Mesothelial cell of epicardium (in vitro differentiated cells): ENCODE measurements at regions not wholly inside any gene's neighbourhood (a gene's known extent, or its start where the extent isn't known, plus 50 kb on each side); places are given as distances from the start of the nearest gene placed in this dataset.

Source experiments
- DNase-seq, 2 experiments: peaks; one replicate each; pipeline ENCODE4 v3.0.0; 2021; ENCODE audit warnings: low spot score in 2 of 2; ENCODE audit not compliant: unreplicated experiment in 2 of 2
- H3K27ac Mint-ChIP-seq: 2 replicates; pipeline ENCODE4 v1.8.0; 2021; ENCODE audit warnings: mixed read lengths
- H3K27me3 Mint-ChIP-seq: 2 replicates; pipeline ENCODE4 v1.8.0; 2021; ENCODE audit warnings: low read depth, mixed read lengths
- H3K36me3 Mint-ChIP-seq: 2 replicates; pipeline ENCODE4 v1.8.0; 2021; ENCODE audit warnings: mixed read lengths
- H3K4me1 Mint-ChIP-seq: 2 replicates; pipeline ENCODE4 v1.8.0; 2021; ENCODE audit warnings: mixed read lengths
- H3K4me3 Mint-ChIP-seq: 2 replicates; pipeline ENCODE4 v1.8.0; 2021; ENCODE audit warnings: mild to moderate bottlenecking, moderate library complexity, mixed read lengths
- H3K9me3 Mint-ChIP-seq: 2 replicates; pipeline ENCODE4 v1.8.0; 2021; ENCODE audit warnings: mixed read lengths
- CTCF ChIP-seq: fragments of 200-600 bp; sonication (generic); IDR thresholded peaks from one replicate; pipeline ENCODE4 v1.5.0; 2021; ENCODE audit warnings: antibody characterized with exemption; ENCODE audit not compliant: unreplicated experiment

GRCh38 chr6:164101859-164102258 lies 687.3 kb downstream of the QKI start:
- Mint-ChIP-seq H3K4me3 (no peak overlapping the region), H3K36me3 (no peaks in the 10 kb centered on the region), H3K27me3 (peaks cover 3% of the 10 kb centered on the region), H3K9me3 (no peaks in the 10 kb centered on the region), H3K4me1 (peaks cover 6% of the 10 kb centered on the region), H3K27ac (no peak overlapping the region)
- no peak for DNase-seq
- TF ChIP-seq CTCF = no peak

GRCh38 chr6:164099269-164099865 lies 684.8 kb downstream of the QKI start:
- H3K9me3 Mint-ChIP-seq = peaks cover 4% of the 10 kb centered on the region
- H3K27me3 Mint-ChIP-seq = peaks cover 3% of the 10 kb centered on the region
- H3K36me3 Mint-ChIP-seq = no peaks in the 10 kb centered on the region
- no peak overlapping the region for H3K4me3 Mint-ChIP-seq
- DNase-seq = no peak
- H3K4me1 Mint-ChIP-seq = peaks cover 6% of the 10 kb centered on the region
- no peak overlapping the region for H3K27ac Mint-ChIP-seq
- TF ChIP-seq CTCF = no peak

GRCh38 chr6:164098857-164099267 lies 684.3 kb downstream of the QKI start:
- no peak for TF ChIP-seq CTCF
- H3K4me1 Mint-ChIP-seq = peaks cover 6% of the 10 kb centered on the region
- H3K9me3 Mint-ChIP-seq = peaks cover 4% of the 10 kb centered on the region
- no peak overlapping the region for H3K27ac Mint-ChIP-seq
- H3K27me3 Mint-ChIP-seq = peaks cover 3% of the 10 kb centered on the region
- no peaks in the 10 kb centered on the region for H3K36me3 Mint-ChIP-seq
- H3K4me3 Mint-ChIP-seq = no peak overlapping the region
- DNase-seq = no peak

- Mint-ChIP-seq H3K27ac (no peak overlapping the region), H3K9me3 (peaks cover 4% of the 10 kb centered on the region), H3K36me3 (no peaks in the 10 kb centered on the region), H3K27me3 (peaks cover 3% of the 10 kb centered on the region), H3K4me3 (no peak overlapping the region), H3K4me1 (peaks cover 6% of the 10 kb centered on the region)
- TF ChIP-seq CTCF = no peak
- no peak for DNase-seq
These were observed 683.3 kb downstream of the QKI start for GRCh38 chr6:164097551-164098398.

- H3K4me1 Mint-ChIP-seq = peaks cover 6% of the 10 kb centered on the region
- peaks cover 3% of the 10 kb centered on the region for H3K27me3 Mint-ChIP-seq
- H3K9me3 Mint-ChIP-seq = peaks cover 9% of the 10 kb centered on the region
- no peak overlapping the region for H3K27ac Mint-ChIP-seq
- no peak for DNase-seq
- no peaks in the 10 kb centered on the region for H3K36me3 Mint-ChIP-seq
- TF ChIP-seq CTCF = no peak
- no peak overlapping the region for H3K4me3 Mint-ChIP-seq
These were observed 682.5 kb downstream of the QKI start for GRCh38 chr6:164097056-164097455.
